ENCODE measurements at regions not wholly inside any gene's neighbourhood (a gene's known extent, or its start where the extent isn't known, plus 50 kb on each side); places are given as distances from the start of the nearest gene placed in this dataset.

DNA sequence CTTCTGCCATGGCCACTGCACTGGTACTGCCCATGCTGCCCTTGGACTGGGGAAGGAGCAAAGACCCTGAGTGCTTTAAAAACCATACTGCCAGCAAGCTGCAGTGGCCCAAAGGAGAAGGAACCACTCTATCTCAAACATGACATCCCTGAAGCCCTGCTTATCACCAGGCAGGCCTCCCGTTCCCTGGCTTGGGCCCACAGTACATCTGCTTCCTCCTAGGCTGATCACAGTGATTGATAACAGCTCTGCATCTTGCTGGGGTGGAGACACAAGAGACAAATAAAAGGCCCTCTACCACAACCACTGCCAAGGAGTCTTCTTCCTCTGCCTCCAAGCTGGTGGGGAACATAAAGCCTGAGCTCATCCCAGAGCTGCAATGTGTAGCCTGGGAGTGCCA is 567.5 kb downstream of the TRHDE start:
- Histone ChIP-seq H3K36me3 (ENCODE audit: control insufficient read depth, insufficient read depth, low read length) (no peaks in the 10 kb centered on the region), H3K27me3 (ENCODE audit: control insufficient read depth, insufficient read depth, low read length) (no peaks in the 10 kb centered on the region), H3K4me1 (ENCODE audit: control insufficient read depth, insufficient read depth, low read length) (no peaks in the 10 kb centered on the region), H3K4me3 (ENCODE audit: low read length) (no peak overlapping the region), H3K9me3 (ENCODE audit: control insufficient read depth, insufficient read depth, low read length) (no peaks in the 10 kb centered on the region), H3K27ac (ENCODE audit: low read length) (no peak overlapping the region)
- WGBS (ENCODE audit: insufficient coverage, insufficient read length), result no CpG with 5 or more reads among the region's 1 CpG
- DNase-seq (ENCODE audit: low read depth, low spot score), result no peak

DNA sequence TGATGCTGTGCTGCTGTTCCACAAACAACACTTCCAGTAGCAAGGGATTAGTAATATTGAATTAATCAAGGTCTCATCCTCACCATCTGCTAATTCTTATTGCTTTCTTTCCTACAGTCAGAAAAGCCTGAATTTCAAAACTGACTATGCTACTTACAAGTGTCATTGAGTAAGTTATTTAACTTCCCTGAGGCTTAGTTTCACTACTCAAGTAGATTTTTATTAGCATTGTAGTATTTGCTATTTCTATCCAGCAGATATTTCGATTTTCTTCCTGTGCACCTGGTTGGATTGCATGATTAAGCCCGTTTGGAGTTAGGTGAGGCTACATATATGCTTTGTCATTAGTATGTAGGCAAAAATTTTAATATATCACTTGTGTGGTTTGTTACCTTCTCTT is 591.5 kb downstream of the TRHDE start:
- H3K9me3 ChIP-seq (ENCODE audit: control insufficient read depth, insufficient read depth, low read length), result no peaks in the 10 kb centered on the region

DNA sequence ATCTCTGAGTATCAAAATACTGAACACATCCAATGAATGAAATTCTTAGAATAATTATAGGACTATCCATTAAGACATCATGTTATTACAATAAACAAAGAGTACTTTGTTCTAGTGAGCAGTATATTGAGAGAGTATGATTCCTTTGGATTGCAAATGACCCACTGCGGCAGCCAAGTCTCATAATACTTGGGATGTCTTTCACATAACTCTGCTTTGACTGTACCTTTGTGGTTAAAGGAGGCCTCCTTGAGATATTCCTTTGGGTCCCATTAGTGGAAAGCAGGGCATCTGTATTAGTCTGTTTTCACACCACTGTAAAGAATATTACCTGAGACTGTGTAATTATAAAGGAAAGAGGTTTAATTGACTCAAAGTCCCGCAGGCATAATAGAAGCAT is 593.8 kb downstream of the TRHDE start:
- Histone ChIP-seq H3K9me3 (ENCODE audit: control insufficient read depth, insufficient read depth, low read length) (no peaks in the 10 kb centered on the region), H3K4me3 (ENCODE audit: low read length) (no peak overlapping the region), H3K36me3 (ENCODE audit: control insufficient read depth, insufficient read depth, low read length) (no peaks in the 10 kb centered on the region), H3K27me3 (ENCODE audit: control insufficient read depth, insufficient read depth, low read length) (no peaks in the 10 kb centered on the region), H3K27ac (ENCODE audit: low read length) (no peak overlapping the region), H3K4me1 (ENCODE audit: control insufficient read depth, insufficient read depth, low read length) (no peaks in the 10 kb centered on the region)
- DNase-seq (ENCODE audit: low read depth, low spot score), result no peak
- WGBS (ENCODE audit: insufficient coverage, insufficient read length), result no CpG with 5 or more reads among the region's 2 CpGs

More for the DNA sequence above, 591.5 kb downstream of the TRHDE start:
- WGBS (ENCODE audit: insufficient coverage, insufficient read length), result no CpG with 5 or more reads among the region's 2 CpGs
- H3K27me3 ChIP-seq (ENCODE audit: control insufficient read depth, insufficient read depth, low read length), result no peaks in the 10 kb centered on the region
- no peak overlapping the region for H3K27ac ChIP-seq (ENCODE audit: low read length)
- no peak overlapping the region for H3K4me3 ChIP-seq (ENCODE audit: low read length)
- DNase-seq (ENCODE audit: low read depth, low spot score), result no peak
- no peaks in the 10 kb centered on the region for H3K36me3 ChIP-seq (ENCODE audit: control insufficient read depth, insufficient read depth, low read length)
- H3K4me1 ChIP-seq (ENCODE audit: control insufficient read depth, insufficient read depth, low read length), result no peaks in the 10 kb centered on the region

DNA sequence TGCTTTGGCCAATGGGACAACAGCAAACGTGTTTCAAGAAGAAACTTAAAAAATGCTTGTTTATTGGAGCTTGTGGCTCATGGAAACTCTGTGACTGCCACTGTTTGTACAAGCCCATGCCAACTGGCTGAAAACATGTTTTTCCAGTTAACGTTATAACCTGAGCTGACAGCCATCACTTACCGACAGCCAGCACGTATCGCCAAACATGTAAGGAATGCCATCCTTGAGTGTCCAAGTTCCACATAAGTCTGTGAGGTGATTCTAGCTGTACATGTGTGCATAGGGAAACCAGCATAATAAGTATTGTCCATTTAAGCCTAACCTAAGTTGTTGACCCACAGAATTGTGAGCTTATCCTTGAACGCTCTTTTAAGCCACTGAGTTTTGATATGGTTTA is 596.9 kb downstream of the TRHDE start:
- Histone ChIP-seq H3K27me3 (ENCODE audit: control insufficient read depth, insufficient read depth, low read length) (no peaks in the 10 kb centered on the region), H3K4me3 (ENCODE audit: low read length) (no peak overlapping the region), H3K4me1 (ENCODE audit: control insufficient read depth, insufficient read depth, low read length) (no peaks in the 10 kb centered on the region), H3K27ac (ENCODE audit: low read length) (no peak overlapping the region), H3K36me3 (ENCODE audit: control insufficient read depth, insufficient read depth, low read length) (no peaks in the 10 kb centered on the region), H3K9me3 (ENCODE audit: control insufficient read depth, insufficient read depth, low read length) (no peaks in the 10 kb centered on the region)
- WGBS (ENCODE audit: insufficient coverage, insufficient read length), result no CpG with 5 or more reads among the region's 6 CpGs
- no peak for DNase-seq (ENCODE audit: low read depth, low spot score)

DNA sequence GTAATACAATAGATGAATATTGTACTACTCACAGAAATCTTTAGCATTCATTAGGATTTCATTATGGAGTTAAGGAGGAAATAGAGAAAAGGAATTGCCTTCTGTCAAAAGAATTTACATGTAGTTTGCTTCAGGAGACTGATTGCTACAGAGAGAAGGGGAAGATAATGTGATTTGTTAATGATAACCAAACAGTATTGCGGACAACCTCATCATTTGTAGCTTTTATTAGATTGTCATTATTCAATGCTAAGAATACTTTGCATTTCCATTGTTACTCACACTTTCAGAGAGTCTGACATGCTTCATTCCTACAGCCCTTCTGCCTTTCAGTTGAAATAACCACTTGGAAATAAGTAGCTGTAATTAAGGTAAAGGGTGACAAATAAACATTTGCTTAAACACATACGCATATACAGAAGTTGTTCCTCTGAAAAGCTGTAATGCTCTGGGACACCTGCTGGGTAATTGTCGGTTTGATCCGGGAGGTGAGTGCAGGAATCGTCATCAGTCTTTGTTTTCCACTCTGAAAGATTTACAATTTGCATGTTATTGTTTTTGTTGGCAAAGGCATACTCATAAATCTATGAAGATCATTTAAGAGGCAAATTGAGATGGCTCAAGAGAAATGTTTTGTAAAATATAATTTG is 600.2 kb downstream of the TRHDE start:
- DNase-seq (ENCODE audit: low read depth, low spot score), result no peak
- H3K36me3 ChIP-seq (ENCODE audit: control insufficient read depth, insufficient read depth, low read length), result no peaks in the 10 kb centered on the region
- H3K27ac ChIP-seq (ENCODE audit: low read length), result no peak overlapping the region
- H3K27me3 ChIP-seq (ENCODE audit: control insufficient read depth, insufficient read depth, low read length), result no peaks in the 10 kb centered on the region
- H3K4me1 ChIP-seq (ENCODE audit: control insufficient read depth, insufficient read depth, low read length), result no peaks in the 10 kb centered on the region
- H3K9me3 ChIP-seq (ENCODE audit: control insufficient read depth, insufficient read depth, low read length), result no peaks in the 10 kb centered on the region
- WGBS (ENCODE audit: insufficient coverage, insufficient read length), result no CpG with 5 or more reads among the region's 5 CpGs
- no peak overlapping the region for H3K4me3 ChIP-seq (ENCODE audit: low read length)

DNA sequence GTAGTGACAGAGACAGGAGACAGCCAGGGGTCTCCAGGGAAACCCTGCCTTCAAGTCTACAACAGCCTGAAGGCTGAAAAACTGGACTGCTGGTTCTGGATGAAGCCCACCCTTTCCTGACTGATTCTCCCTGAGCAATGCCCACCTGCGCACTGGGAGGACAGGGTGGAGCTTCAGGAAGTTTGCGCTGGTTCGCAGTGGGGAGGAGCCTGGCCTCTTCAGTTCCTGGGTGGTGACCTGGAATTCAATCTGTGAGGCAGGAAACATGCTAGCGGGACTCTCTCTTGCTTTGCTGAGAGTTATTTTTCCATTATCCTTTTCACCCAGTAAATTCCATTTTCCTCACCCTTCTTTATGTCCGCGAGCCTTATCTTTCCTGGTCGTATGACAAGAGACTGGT is 600.8 kb downstream of the TRHDE start:
- no CpG with 5 or more reads among the region's 7 CpGs for WGBS (ENCODE audit: insufficient coverage, insufficient read length)
- no peak overlapping the region for H3K27ac ChIP-seq (ENCODE audit: low read length)
- no peaks in the 10 kb centered on the region for H3K27me3 ChIP-seq (ENCODE audit: control insufficient read depth, insufficient read depth, low read length)
- no peaks in the 10 kb centered on the region for H3K4me1 ChIP-seq (ENCODE audit: control insufficient read depth, insufficient read depth, low read length)
- no peak overlapping the region for H3K4me3 ChIP-seq (ENCODE audit: low read length)
- no peaks in the 10 kb centered on the region for H3K9me3 ChIP-seq (ENCODE audit: control insufficient read depth, insufficient read depth, low read length)
- no peak for DNase-seq (ENCODE audit: low read depth, low spot score)
- H3K36me3 ChIP-seq (ENCODE audit: control insufficient read depth, insufficient read depth, low read length), result no peaks in the 10 kb centered on the region

DNA sequence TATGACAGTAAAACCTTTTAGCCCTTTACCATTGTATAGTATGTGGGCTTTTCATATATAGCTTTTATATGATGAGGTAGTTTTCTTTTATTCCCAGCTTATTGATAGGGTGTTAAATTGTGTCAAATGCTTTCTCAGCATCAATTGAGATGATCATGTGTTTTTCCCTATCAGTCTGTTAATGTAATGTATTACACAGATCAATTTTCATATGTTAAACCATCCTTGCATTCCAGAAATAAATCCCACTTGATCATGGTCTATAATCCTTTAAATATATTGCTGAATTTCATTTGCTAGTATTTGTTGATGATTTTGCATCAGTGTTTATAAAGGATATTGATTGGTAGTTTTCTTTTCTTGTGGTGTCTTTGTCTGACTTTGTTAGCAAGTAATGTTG is 603.9 kb downstream of the TRHDE start:
- no peak overlapping the region for H3K27ac ChIP-seq (ENCODE audit: low read length)
- no peaks in the 10 kb centered on the region for H3K36me3 ChIP-seq (ENCODE audit: control insufficient read depth, insufficient read depth, low read length)
- no peaks in the 10 kb centered on the region for H3K27me3 ChIP-seq (ENCODE audit: control insufficient read depth, insufficient read depth, low read length)
- no peaks in the 10 kb centered on the region for H3K4me1 ChIP-seq (ENCODE audit: control insufficient read depth, insufficient read depth, low read length)
- no peak for DNase-seq (ENCODE audit: low read depth, low spot score)
- H3K9me3 ChIP-seq (ENCODE audit: control insufficient read depth, insufficient read depth, low read length), result no peaks in the 10 kb centered on the region
- no peak overlapping the region for H3K4me3 ChIP-seq (ENCODE audit: low read length)

DNA sequence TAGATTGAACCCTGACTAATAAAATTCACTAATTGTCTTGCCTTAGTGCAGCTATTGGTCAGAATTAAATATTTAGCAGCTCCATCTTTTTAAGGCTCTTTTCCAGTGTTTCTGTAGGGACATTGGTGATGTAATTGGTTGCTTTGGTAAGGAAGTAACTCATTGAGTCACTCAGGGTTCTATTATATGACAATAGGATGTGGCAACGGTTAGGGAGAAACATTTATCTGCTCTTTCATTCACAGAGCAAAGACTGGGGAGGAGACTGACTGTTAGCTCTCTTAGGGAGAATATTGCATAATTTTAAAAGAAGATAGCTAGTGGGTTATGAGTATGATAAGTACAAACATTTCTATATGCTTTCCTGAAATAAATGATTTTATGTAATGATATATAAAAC is 616.5 kb downstream of the TRHDE start:
- H3K4me1 ChIP-seq (ENCODE audit: control insufficient read depth, insufficient read depth, low read length), result no peaks in the 10 kb centered on the region
- no peaks in the 10 kb centered on the region for H3K27me3 ChIP-seq (ENCODE audit: control insufficient read depth, insufficient read depth, low read length)
- H3K9me3 ChIP-seq (ENCODE audit: control insufficient read depth, insufficient read depth, low read length), result no peaks in the 10 kb centered on the region
- no peaks in the 10 kb centered on the region for H3K36me3 ChIP-seq (ENCODE audit: control insufficient read depth, insufficient read depth, low read length)
- H3K4me3 ChIP-seq (ENCODE audit: low read length), result no peak overlapping the region
- DNase-seq (ENCODE audit: low read depth, low spot score), result no peak
- no CpG with 5 or more reads among the region's 1 CpG for WGBS (ENCODE audit: insufficient coverage, insufficient read length)
- H3K27ac ChIP-seq (ENCODE audit: low read length), result no peak overlapping the region

DNA sequence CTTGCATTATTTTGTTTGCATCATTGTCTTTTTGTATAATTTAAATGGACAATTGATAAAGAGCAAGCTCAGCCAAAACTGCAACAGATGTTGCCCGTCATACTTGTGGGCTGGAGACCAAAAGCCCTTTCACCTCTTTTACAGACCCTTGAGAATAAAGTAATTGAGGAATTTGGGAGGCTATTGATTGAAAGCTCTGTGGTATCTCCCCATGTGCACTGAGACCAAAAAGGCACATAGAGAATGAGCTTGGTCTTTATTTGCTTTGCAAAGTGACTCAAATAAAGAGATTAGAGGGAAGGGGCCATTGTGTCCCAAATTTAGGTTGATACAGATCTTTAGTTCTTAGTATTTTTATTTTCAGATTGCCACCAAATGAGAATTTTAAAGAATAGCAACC is 617.6 kb downstream of the TRHDE start:
- no CpG with 5 or more reads among the region's 1 CpG for WGBS (ENCODE audit: insufficient coverage, insufficient read length)
- no peak for DNase-seq (ENCODE audit: low read depth, low spot score)

DNA sequence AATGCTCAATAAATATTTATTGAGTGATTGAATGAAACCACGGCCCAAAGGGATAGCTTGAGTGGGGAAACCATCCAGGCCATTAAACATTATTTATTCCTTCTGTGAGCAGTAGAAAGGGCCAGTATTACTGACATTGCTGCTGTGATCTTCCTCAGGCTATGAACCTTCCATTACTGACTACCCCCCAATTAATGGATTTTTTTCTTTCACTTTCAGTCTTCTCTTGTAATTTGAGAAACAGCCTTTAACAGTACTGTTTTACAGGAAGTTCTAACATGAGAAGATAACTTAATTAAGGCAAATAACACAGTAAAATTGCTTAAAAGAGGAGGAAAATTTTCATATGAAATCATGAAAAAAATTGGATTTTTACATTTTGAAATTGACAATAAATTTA is 629.5 kb downstream of the TRHDE start:
- Histone ChIP-seq H3K4me1 (ENCODE audit: control insufficient read depth, insufficient read depth, low read length) (no peaks in the 10 kb centered on the region), H3K27me3 (ENCODE audit: control insufficient read depth, insufficient read depth, low read length) (no peaks in the 10 kb centered on the region), H3K4me3 (ENCODE audit: low read length) (no peak overlapping the region), H3K27ac (ENCODE audit: low read length) (no peak overlapping the region), H3K9me3 (ENCODE audit: control insufficient read depth, insufficient read depth, low read length) (no peaks in the 10 kb centered on the region), H3K36me3 (ENCODE audit: control insufficient read depth, insufficient read depth, low read length) (no peaks in the 10 kb centered on the region)
- no peak for DNase-seq (ENCODE audit: low read depth, low spot score)
- no CpG with 5 or more reads among the region's 1 CpG for WGBS (ENCODE audit: insufficient coverage, insufficient read length)

More for the DNA sequence above, 617.6 kb downstream of the TRHDE start:
- Histone ChIP-seq H3K27ac (ENCODE audit: low read length) (no peak overlapping the region), H3K27me3 (ENCODE audit: control insufficient read depth, insufficient read depth, low read length) (no peaks in the 10 kb centered on the region), H3K4me3 (ENCODE audit: low read length) (no peak overlapping the region), H3K4me1 (ENCODE audit: control insufficient read depth, insufficient read depth, low read length) (no peaks in the 10 kb centered on the region), H3K9me3 (ENCODE audit: control insufficient read depth, insufficient read depth, low read length) (no peaks in the 10 kb centered on the region), H3K36me3 (ENCODE audit: control insufficient read depth, insufficient read depth, low read length) (no peaks in the 10 kb centered on the region)

DNA sequence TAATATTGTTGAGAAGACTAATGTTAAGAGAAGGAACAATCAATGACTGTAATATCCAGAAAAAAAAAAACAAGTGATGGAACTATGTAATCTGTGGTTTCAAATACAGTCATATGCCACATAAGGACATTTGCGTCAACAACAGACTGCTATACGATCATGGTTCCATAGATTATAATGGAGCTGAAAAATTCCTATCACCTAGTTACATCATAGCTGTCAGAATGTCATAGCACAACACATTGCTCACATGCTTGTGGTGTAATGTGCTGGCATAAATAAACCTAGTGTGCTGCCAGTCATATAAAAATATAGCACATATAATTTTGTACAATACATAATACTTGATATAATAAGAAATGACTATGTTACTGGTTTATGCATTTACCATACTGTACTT is 653.5 kb downstream of the TRHDE start:
- WGBS (ENCODE audit: insufficient coverage, insufficient read length), result no CpG with 5 or more reads among the region's 2 CpGs
- Histone ChIP-seq H3K4me3 (ENCODE audit: low read length) (no peak overlapping the region), H3K36me3 (ENCODE audit: control insufficient read depth, insufficient read depth, low read length) (no peaks in the 10 kb centered on the region), H3K9me3 (ENCODE audit: control insufficient read depth, insufficient read depth, low read length) (no peaks in the 10 kb centered on the region), H3K4me1 (ENCODE audit: control insufficient read depth, insufficient read depth, low read length) (no peaks in the 10 kb centered on the region), H3K27me3 (ENCODE audit: control insufficient read depth, insufficient read depth, low read length) (no peaks in the 10 kb centered on the region), H3K27ac (ENCODE audit: low read length) (no peak overlapping the region)
- DNase-seq (ENCODE audit: low read depth, low spot score), result no peak

Measured in iPS DF 6.9 (cell line).